ENCODE measurements at regions not wholly inside any gene's neighbourhood (a gene's known extent, or its start where the extent isn't known, plus 50 kb on each side); places are given as distances from the start of the nearest gene placed in this dataset.

DNA sequence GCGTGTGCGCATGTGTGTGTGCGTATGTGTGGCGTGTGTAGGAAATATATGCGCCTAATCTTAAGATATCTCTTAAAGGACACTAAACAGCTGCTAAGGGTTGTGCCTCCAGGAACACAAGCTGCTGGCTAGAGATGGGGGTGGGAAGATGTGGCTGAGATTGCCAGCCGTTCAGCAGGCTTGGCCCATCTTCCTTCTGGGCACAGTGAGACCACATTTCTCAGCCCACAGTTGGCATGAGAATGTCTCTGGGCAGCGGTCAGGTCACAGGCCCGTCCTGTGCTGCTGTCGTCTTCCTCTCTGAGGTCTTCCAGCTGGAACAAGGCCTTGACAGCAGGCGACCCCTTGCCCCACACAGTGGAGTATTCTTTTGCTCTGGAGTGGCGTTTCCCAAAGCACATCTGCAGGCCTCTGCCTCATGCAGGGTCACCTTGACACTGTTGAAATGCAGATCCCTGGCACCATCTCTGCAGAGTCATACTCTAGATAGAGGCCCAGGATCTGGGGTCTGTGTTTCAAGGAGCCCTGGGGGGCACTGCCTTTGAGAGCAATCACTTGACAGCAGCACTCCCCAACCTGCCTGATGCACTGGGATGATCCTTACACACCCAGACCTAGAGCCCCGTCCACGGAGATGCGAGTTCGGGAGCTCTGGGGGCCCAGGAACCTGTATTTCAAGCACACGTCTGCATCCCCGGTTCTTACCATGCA is 335.5 kb upstream of the SFSWAP start:
- Mint-ChIP-seq H3K27me3 (ENCODE audit: low read depth) (peaks cover 31% of the 10 kb centered on the region), H3K4me3 (no peak overlapping the region), H3K9me3 (no peaks in the 10 kb centered on the region), H3K4me1 (no peaks in the 10 kb centered on the region), H3K27ac (no peak overlapping the region), H3K36me3 (ENCODE audit: low read depth) (no peaks in the 10 kb centered on the region)
- TF ChIP-seq, protein P1, sequence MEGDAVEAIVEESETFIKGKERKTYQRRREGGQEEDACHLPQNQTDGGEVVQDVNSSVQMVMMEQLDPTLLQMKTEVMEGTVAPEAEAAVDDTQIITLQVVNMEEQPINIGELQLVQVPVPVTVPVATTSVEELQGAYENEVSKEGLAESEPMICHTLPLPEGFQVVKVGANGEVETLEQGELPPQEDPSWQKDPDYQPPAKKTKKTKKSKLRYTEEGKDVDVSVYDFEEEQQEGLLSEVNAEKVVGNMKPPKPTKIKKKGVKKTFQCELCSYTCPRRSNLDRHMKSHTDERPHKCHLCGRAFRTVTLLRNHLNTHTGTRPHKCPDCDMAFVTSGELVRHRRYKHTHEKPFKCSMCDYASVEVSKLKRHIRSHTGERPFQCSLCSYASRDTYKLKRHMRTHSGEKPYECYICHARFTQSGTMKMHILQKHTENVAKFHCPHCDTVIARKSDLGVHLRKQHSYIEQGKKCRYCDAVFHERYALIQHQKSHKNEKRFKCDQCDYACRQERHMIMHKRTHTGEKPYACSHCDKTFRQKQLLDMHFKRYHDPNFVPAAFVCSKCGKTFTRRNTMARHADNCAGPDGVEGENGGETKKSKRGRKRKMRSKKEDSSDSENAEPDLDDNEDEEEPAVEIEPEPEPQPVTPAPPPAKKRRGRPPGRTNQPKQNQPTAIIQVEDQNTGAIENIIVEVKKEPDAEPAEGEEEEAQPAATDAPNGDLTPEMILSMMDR (IDR thresholded peaks at IDR 0.05; ENCODE audit: unreplicated experiment in 3 of 3) = no peak

DNA sequence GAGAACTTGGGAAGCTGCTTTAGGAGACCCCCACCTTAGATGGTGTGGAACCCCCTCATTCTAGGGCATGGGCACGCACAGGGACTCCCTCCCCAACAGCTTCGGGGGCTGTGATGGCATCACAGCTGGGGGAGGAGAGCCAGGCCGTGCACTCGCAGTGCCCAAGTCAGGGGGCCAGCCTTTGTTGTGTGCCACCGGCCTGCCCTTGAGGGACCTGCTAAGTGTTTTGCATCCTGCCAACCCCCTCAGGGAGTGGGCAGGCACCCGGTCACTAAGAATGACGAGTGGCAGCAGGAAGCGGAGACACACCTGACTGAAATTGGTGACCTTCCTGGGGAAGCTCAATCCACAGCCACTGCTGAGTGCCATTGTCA is 334.9 kb upstream of the SFSWAP start:
- Mint-ChIP-seq H3K4me3 (no peak overlapping the region), H3K9me3 (no peaks in the 10 kb centered on the region), H3K27me3 (ENCODE audit: low read depth) (peaks cover 36% of the 10 kb centered on the region), H3K36me3 (ENCODE audit: low read depth) (no peaks in the 10 kb centered on the region), H3K4me1 (no peaks in the 10 kb centered on the region), H3K27ac (no peak overlapping the region)
- TF ChIP-seq, protein P1 (IDR thresholded peaks at IDR 0.05; ENCODE audit: unreplicated experiment in 3 of 3) = no peak

DNA sequence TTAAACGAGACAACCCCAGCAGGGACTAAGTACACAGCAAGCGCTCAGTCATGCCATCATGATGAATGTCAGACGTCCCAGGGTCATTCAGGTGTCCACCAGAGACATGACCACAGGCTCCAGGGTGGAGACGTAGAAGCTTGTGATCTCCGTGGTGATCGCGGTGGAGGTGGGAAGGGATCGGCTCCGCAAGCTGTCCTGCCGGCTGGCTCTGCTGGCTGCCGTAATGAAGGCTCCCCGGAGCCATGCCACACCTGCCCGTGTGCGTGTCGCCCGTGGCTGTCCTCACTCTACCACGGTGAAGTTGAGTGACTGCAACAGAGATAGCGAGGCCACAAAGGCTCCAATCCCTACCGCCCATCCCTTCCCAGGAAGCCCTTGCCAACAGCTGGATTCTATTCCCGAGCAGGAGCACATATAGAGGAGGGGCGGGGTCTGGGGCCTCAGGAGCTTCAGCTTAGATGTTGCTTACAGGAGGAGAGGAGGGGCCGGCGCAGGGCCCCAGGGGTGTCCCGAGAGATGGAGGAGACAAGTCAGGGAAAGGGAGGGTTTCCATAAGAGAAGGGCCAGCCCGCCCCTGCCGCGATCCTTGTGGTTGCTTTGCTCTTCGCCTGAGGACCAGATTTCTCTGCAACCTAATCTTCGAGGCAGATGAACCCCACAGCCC is 332.6 kb upstream of the SFSWAP start:
- H3K36me3 Mint-ChIP-seq (ENCODE audit: low read depth) = no peaks in the 10 kb centered on the region
- H3K4me1 Mint-ChIP-seq = no peaks in the 10 kb centered on the region
- no peak overlapping the region for H3K4me3 Mint-ChIP-seq
- H3K27me3 Mint-ChIP-seq (ENCODE audit: low read depth) = peaks cover 41% of the 10 kb centered on the region
- no peaks in the 10 kb centered on the region for H3K9me3 Mint-ChIP-seq
- TF ChIP-seq, protein P1 (IDR thresholded peaks at IDR 0.05; ENCODE audit: unreplicated experiment in 3 of 3) = no peak
- no peak overlapping the region for H3K27ac Mint-ChIP-seq

DNA sequence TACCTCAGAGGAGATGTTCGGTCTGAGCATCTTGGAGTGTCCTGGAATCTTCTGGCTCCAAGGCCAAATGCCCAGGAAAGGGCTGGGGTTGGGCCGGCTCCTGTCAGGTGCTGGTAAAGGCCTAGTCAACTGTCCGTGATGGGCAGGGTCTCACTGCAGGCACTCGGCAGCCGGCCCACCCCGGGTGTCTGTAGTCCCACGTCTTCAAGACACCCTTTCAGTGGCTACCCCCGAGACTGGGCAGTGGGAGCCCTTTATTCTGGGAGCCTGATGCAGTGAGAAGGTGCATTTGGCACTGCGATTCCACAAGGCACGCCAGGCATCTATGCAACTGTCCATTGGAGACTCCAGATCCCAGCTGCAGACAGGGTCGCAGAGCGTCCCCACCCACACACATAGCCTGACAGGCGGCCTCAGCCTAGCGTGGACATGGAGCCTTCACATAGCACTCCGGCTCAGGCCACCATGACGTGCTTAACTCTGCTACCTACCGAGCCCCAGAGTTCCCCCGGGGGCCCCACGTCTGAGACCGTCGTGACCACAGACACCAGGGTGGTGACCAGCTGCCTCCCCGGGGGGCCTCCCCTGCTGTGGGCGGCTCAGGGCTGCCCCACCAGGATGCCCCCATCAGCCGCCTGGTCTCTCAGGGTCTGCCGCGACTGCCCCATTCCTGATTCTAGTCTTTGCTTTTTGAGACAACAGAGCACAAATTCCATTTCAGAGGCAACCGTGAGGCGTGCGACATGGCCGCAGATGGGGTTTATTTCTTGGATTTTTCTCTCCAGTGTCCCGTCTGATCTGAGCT is 331.8 kb upstream of the SFSWAP start:
- Mint-ChIP-seq H3K27ac (no peak overlapping the region), H3K36me3 (ENCODE audit: low read depth) (no peaks in the 10 kb centered on the region), H3K4me3 (no peak overlapping the region), H3K27me3 (ENCODE audit: low read depth) (peaks cover 48% of the 10 kb centered on the region), H3K4me1 (no peaks in the 10 kb centered on the region), H3K9me3 (no peaks in the 10 kb centered on the region)
- TF ChIP-seq, protein P1 (IDR thresholded peaks at IDR 0.05; ENCODE audit: unreplicated experiment in 3 of 3) = no peak

DNA sequence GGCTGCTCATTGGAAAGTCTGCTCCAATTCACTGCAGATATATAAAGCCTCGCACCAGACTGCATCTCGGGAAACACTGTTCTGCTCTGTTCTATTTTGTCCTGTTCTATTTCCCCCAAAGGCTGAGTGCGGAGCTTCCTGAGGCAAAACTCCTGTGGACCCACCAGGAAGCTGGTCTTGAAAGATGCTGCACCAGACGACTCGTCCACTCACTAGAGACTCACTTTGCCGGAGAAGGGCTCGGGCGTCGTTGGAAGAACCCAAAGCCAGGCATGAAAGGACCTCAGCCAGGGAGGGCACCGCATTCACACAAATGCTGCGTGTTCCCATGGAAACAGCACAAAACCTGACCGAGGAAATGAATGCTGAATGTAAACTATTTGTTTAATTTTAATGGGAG is 331.2 kb upstream of the SFSWAP start:
- Mint-ChIP-seq H3K4me1 (no peaks in the 10 kb centered on the region), H3K27ac (no peak overlapping the region)

More for the DNA sequence above, 331.2 kb upstream of the SFSWAP start:
- Mint-ChIP-seq H3K36me3 (ENCODE audit: low read depth) (no peaks in the 10 kb centered on the region), H3K4me3 (no peak overlapping the region), H3K27me3 (ENCODE audit: low read depth) (peaks cover 55% of the 10 kb centered on the region), H3K9me3 (no peaks in the 10 kb centered on the region)
- TF ChIP-seq, protein P1 (IDR thresholded peaks at IDR 0.05; ENCODE audit: unreplicated experiment in 3 of 3) = no peak
